ENCODE measurements at regions not wholly inside any gene's neighbourhood (a gene's known extent, or its start where the extent isn't known, plus 50 kb on each side); places are given as distances from the start of the nearest gene placed in this dataset.

DNA sequence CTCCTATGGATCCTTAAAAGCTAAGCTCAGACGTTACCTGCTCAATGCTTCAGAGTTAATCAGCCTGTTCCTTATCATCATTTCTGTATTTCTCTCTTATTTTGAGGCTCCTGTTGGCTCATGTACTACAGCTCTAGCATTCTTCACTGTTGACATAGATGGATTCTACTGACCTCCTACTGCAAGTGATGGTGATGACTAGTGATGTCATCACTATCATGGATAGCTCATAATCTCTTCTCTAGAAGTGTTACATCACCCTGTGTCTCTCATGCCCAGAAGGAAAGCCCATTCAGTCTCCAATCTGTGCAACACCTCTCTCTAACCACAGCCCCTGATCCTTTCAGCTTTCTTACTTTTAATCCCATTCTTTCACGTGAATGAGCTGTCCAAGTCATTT, 168.2 kb upstream of the DPT start:
- TF ChIP-seq, protein P1, sequence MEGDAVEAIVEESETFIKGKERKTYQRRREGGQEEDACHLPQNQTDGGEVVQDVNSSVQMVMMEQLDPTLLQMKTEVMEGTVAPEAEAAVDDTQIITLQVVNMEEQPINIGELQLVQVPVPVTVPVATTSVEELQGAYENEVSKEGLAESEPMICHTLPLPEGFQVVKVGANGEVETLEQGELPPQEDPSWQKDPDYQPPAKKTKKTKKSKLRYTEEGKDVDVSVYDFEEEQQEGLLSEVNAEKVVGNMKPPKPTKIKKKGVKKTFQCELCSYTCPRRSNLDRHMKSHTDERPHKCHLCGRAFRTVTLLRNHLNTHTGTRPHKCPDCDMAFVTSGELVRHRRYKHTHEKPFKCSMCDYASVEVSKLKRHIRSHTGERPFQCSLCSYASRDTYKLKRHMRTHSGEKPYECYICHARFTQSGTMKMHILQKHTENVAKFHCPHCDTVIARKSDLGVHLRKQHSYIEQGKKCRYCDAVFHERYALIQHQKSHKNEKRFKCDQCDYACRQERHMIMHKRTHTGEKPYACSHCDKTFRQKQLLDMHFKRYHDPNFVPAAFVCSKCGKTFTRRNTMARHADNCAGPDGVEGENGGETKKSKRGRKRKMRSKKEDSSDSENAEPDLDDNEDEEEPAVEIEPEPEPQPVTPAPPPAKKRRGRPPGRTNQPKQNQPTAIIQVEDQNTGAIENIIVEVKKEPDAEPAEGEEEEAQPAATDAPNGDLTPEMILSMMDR (IDR thresholded peaks at IDR 0.05), result no peak
- TF ChIP-seq POLR2A (IDR thresholded peaks at IDR 0.05) (no peak), EP300 (IDR thresholded peaks at IDR 0.05) (no peak)

Measured in ovary (tissue), 3 donors.